ENCODE measurements at regions not wholly inside any gene's neighbourhood (a gene's known extent, or its start where the extent isn't known, plus 50 kb on each side); places are given as distances from the start of the nearest gene placed in this dataset.
"Not testable (repeated sequence)": the region's sequence is repeated elsewhere in the genome, so short reads cannot be mapped to it uniquely, and the experiment has no call there.

DNA sequence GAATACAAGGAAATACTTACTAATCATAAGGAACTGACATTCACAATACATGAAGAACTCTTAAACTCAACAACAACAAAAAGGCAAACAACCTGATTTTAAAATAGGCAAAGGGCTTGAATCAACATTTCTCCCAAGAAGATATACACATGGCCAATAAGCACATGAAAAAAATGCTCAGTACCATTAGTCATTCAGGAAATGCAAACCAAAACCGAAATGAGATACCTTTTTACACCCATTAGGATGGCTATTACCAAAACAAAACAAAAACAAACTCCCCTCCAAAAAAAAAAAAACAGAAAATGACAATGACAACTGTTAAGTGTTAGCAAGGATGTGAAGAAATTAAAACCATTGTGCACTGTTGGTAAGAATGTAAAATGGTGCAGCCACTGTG, 104.1 kb upstream of the ZNF462 start:
- no peak for DNase-seq (ENCODE audit: low spot score)

DNA sequence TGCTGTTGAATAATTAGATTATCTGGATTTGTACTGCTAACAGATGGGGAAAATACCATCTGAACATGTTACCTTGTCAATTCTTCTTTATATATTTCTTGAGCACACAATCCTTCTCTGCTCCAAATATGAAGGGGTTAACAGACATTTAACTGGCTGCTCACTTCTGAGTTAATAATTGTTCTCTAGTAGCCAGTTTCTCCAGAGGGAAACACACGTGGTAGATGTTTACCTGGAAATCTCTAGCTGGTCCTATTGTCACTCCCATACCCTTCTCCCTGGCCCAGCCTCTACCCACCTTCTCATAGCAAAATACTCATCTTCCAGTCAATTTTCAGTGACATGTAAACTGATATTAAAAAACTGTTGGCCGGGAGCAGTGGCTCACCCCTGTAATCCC, 101.5 kb upstream of the ZNF462 start:
- no peak for DNase-seq (ENCODE audit: low spot score)

DNA sequence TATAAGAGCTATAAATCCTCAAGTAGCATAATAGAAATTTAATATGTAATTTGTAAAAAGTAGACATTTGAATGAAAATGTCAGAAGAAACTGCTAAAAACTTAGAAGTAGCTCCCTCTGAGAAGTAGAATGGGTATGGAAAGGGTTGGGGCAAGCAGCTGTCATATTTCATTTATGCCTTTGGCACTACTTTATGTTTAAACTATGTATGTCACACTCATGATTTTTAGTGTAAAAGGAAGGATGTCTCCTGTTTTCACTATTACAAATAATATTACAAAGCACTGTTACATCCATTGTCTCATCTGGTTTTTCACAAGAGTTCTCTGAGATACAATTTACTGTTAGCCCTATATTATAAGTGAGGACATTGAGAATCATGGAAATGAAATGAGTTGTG, 96.3 kb upstream of the ZNF462 start:
- no peak for DNase-seq (ENCODE audit: low spot score)

DNA sequence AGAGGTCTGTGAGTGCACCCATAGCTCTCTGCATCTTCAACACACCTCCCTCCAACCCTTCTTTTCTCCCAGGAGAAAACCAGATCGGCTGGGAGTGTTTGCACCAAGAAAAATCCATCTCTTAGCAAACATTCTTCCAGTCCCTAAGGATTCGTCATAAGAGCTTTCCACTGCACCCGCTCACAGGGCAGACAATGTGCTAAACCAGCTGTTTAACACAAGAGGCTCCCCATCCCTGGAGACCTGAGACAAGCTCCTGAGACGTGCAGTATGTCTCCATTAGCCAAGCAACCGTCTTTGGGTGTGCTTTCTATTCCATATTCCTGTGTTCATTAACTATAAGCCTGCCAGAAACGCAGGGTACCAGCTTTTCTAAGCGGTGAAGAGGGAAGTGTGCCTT, 93.6 kb upstream of the ZNF462 start:
- DNase-seq (ENCODE audit: low spot score) = no peak

DNA sequence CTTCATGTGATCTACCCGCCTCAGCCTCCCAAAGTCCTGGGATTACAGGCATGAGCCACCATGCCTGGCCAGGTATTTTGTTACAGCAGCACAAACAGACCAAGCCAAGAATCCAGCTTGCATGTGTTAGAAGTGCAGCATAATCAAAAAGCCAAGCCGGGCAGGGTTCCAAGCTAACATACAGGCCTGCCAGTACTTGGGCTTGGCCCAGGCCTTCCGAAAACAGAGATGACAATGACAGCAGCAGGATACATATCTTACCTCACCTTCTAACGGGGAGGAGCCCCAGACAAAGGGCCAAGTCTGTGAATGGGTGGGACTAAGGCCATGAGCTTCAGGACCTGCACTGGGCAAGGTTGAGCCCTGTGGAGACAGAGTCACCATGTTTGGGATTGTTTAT, 91.4 kb upstream of the ZNF462 start:
- no peak for DNase-seq (ENCODE audit: low spot score)

DNA sequence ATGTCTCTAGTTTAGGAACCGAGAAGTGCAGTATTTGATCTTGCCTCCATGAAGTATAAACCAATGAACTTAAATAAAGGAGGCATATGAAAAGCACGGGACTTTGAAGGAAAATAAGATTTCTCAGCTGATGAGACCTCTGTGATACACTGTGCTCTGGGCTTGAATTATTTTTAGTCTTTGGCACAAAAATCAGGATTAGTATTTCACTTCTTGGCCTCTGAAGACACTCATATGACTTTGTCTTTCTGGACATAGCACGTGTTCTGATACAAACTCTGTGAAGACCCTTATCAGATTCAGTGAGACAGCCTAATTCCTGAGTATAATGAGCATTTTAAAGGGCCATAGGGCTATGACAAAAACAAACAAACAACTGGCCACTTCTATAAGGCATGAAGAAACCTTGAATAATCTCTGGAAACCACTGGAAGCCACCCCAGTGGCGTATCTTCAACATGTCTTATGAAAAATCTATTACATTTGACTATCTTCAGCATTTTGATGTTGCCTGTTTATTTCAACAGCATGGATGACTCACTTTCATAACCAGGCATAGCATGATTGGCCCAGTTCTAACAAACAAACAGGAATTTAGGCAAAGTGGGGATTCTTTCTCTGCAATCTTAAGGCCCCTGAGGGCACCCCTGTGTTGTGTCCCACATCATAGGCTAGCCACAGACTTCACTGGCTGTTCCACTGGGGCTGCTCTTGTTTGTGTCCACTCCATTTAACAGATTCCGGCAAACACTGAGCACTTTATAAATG, 90.3 kb upstream of the ZNF462 start:
- no peak for DNase-seq (ENCODE audit: low spot score)

DNA sequence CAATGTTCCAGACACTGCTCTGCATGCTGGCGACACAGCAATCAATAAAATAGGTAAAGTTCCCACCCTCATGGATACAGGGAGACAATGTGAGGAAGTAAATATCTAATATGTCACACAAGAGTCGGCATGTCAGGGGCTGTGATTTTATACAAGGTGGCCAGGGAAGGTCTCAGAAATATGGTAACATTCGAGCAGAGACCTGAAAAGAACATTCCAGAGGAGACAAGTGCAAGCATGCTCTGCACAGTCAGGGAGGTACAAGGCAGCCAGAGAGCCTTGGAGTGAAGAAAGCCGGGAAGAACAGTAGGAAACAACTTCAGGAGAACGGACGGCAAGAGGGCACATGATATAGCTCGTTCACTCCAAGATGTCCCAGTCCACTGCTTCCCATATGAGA, 89.2 kb upstream of the ZNF462 start:
- no peak for DNase-seq (ENCODE audit: low spot score)

DNA sequence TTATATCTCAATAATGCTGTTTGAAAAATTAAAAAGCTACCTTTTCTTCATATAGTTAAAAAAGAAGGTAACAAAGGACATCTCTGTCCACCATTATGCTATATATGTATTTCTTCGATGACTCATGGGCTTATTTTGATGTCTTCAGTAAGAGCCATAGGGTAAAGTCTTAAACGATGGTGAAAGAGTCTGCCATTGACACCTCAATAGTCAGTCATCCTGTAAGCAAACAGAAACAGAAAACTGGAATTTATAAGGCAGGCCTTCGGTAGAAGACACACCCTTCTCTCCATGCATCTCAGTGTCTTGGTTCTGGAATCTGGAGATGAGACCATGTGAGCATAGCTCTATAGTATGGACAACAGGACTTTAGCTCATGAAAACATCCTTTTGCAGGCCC, 87.0 kb upstream of the ZNF462 start:
- DNase-seq (ENCODE audit: low spot score) = no peak

DNA sequence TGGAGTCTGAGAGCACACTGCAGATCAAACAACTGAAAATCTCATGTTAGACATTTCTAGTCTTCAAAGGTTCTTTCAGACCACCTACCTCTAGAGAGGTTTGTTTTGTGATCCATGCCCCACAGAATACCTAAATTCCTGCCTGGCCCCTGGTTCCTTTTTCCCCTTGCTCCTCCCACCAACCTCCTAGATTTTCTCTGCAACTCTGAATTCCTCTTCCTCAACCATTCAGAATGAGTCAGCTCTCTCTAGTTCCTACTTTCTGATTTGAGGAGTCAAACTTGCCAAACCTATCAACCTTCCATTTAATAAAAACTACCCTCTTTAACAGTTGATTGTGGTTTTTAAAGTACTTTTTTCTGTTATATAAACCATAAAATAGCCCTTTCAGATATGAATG, 83.2 kb upstream of the ZNF462 start:
- no peak for DNase-seq (ENCODE audit: low spot score)

DNA sequence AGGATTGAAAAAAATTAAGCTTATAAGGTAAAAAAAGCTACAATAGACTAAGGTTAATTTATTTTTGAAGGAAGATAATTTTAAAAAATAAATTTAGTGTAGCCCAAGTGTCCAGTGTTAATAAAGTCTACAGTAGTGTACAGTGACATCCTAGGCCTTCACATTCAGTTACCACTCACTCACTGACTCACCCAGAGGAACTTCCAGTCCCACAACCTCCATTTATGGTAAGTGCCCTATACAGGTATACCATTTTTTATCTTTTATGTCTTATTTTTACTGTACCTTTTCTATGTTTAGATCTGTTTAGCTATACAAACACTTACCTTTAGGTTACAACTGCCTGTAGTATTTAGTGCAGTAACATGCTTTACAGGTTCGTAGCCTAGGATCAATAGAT, 79.8 kb upstream of the ZNF462 start:
- DNase-seq (ENCODE audit: low spot score) = no peak

DNA sequence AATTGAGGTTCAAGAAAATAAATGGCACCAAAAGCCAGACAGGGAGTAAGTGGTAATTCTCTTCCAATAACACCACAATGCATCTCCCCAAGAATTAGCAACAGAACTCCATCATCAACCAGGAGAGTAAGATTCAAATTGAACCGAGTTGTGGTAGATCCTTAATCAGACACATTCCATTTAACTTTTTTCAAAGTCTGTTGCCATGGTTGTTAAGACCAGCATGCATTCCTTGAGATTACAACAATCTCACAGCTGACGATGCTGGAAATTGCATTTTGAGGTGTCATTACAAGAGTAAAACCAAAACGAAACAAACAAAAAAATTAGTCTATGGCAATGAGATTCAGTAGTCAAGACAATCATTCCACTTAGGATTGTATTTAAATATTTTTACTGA, 78.9 kb upstream of the ZNF462 start:
- DNase-seq (ENCODE audit: low spot score) = no peak

DNA sequence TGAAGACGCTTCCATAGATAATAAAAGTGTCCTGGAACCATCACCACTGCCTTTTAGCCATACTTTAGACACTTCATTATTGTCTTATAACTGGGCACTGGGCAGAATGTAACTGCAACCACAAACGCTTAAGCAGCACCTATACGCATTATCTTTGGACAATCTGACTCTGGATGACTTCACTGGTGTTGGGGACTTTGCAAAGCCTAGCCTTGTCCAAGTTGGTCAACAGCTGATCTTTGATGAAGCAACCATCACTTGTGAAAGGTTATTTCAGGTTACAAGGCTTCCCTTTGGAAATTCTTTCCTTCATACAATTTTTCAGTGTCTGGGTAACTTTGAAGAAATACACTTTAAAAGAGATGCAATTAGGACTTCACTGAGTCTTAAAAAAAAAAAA, 77.8 kb upstream of the ZNF462 start:
- no peak for DNase-seq (ENCODE audit: low spot score)

DNA sequence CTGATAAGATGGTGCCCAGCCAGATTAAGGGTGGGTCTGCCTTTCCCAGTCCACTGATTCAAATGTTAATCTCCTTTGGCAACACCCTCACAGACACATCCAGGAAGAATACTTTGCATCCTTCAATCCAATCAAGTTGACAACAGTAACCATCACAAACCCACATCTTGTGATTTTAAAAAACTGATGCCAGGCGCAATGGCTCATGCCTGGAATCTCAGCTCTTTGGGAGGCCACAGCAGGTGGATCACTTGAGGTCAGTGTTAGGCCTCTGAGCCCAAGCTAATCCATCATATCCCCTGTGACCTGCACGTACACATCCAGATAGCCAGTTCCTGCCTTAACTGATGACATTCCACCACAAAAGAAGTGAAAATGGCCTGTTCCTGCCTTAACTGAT, 74.9 kb upstream of the ZNF462 start:
- DNase-seq (ENCODE audit: low spot score) = not testable (repeated sequence)

DNA sequence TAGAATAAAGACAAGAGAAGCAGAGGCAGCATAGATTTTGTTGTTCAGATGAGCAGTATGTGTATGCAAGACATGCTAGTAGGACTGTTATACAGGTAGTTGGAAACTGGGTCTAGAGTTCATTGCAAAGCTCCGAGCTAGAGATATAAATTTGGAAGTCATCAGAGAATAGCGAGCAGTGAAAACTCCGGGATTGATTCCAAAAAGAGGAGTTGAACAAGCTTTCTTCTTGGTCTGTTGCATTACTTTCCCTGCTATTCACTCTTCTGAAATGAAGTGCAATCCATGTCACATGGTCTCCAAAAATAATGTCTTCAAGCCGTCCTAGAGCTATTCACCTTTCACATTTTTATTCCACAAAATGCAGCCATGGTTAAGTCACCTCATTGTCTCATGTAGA, 67.9 kb upstream of the ZNF462 start:
- no peak for DNase-seq (ENCODE audit: low spot score)

DNA sequence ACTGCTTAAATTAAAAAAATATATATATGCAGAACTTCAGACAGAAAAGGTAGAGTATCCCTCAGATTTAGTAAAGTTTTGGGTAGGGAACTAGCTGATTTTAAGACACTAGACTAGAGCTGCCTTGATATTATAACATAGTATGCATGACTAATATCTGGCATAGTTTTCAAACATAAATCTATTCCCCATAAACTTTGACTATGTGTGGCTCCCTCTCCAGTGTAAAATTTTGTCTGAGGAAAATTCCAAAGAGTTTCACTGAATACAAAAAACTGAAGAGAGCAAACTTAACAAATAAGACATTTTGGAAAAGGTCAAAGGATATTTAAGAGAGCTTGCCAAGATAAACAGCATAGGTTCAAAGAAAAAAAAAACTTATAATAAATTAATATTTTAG, 66.2 kb upstream of the ZNF462 start:
- no peak for DNase-seq (ENCODE audit: low spot score)

DNA sequence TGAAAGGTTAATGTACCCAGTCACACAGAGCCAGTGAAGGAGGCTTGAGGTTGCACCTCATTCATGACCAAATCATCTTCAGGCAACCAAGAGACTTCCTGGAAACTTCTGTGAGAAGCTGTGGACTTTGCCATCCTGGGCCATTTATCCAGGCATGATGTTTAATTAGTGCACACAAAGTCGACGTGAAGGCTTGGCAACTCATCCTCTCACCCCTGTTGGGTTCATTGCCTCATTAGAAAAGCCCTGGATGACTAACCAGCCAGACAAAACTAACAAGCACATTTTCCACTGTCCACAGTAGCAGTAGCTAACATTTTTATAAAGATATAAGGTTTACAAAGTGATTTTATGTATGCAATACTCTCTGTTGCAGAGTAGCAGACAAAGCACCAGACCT, 65.7 kb upstream of the ZNF462 start:
- no peak for DNase-seq (ENCODE audit: low spot score)

DNA sequence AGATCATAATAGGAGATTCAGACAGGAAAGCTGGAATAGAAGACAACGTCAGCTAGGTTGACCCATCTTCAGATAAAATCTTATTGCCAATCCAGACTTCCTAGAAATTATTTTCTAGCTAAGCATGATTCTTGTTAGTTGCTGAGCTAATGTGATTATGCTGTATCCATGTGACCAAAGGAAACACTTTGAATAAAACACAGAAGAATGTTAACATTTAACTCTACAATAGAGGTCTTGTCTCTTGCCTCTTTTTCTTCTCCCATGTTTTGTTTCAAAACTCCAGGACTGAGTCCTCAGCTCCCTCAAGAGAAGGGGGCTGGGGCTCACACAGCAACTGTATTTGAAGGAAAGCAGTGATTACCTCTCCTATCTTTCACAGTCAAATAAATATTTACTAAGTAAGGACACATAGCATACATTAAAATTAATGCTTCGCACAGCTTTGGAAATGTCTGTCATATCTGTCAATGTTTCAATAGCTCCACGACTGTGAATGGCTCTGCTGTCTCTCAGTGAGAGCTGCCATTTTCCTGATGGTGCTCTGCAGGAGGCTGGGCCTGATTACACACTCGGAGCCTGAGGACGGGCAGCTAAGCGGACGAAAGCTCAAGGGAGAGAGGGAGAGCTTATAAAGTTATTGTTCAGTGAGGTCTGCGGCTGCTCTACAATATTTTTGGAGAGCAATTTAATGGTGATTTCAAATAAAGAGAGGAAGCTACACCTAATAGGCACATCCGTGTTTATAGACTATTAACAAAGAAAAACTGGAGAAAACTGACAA, 64.8 kb upstream of the ZNF462 start:
- DNase-seq (ENCODE audit: low spot score) = no peak

DNA sequence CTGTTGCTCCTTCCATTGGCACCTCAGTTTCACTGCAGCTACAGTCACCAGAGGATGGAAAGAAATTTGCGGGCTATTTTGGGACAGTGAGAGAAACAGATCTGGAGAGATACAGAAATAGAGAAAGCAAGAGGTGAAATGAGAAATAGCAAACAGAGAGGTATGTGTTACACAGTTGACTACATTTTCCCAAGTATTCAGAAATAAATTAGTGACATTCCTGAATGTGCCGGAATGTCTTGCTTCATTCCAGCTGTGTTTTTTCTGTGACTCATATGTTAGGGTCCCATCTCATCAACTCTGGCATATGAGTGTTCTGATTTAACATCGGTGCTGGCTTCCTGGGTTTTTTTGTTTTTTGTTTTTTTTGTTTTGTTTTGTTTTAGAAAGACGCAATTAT, 63.8 kb upstream of the ZNF462 start:
- DNase-seq (ENCODE audit: low spot score) = no peak

DNA sequence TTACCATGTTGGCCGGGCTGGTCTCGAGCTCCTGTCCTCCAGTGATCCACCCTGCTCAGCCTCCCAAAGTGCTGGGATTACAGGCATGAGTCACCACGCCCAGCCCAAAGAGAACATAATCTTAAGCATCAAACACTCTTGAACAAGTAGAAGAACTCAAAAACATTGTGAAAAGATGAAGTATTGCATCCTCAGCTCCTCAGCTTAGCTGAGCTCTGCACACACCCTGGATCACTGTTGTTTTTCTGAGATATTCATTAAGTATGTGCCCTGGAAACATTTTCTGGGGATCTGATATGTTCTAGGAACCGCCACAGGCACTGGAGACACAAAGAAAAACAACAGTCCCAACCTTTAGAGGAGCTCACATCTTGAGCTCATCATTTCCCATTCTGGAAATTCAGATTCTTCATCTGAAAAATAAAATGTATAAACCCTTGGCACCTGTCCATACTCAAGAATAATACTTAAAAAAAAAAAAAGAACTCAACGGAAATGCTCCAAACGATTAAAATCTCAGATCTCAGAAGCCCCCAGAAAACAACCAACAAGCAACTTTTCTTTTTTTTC, 62.2 kb upstream of the ZNF462 start:
- no peak for DNase-seq (ENCODE audit: low spot score)

DNA sequence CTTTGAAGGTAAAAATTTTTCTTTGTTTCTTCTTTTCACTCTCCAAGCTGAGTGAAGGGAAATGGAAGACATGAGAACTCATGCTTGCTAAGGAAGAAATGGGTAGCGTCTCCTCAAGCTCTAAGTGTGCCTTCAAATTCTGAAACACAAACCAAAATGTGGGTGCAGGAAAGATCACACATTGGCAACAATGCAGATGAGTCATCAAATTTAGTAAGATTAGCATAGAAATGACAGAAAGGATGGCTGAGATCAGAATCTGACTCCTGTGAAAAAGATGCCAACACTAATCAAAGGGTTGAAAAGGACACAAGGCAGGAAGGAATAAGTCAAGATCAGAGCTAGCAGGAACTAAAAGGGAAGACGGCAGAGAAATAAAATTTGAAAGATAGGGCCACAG, 61.1 kb upstream of the ZNF462 start:
- no peak for DNase-seq (ENCODE audit: low spot score)
